T-helper 1 cell treated with Interleukin-12 subunit alpha and Interleukin-12 subunit beta and Interleukin-4 antibody, amounts not matched to agents 30 μg/mL and 1 μg/mL, for 36 hours (primary cell): ENCODE measurements at regions not wholly inside any gene's neighbourhood (a gene's known extent, or its start where the extent isn't known, plus 50 kb on each side); places are given as distances from the start of the nearest gene placed in this dataset.
"Not testable (repeated sequence)": the region's sequence is repeated elsewhere in the genome, so short reads cannot be mapped to it uniquely, and the experiment has no call there.

Experiments used
- H3K27ac Mint-ChIP-seq: one replicate; pipeline ENCODE4 v1.8.0; 2021; ENCODE audit warnings: mild to moderate bottlenecking, mixed read lengths
- H3K27me3 Mint-ChIP-seq: one replicate; pipeline ENCODE4 v1.8.0; 2021; ENCODE audit warnings: low read depth, mixed read lengths
- H3K36me3 Mint-ChIP-seq: one replicate; pipeline ENCODE4 v1.8.0; 2021; ENCODE audit warnings: low read depth, mixed read lengths
- H3K4me1 Mint-ChIP-seq: one replicate; pipeline ENCODE4 v1.8.0; 2021; ENCODE audit warnings: low read depth, mixed read lengths
- H3K4me3 Mint-ChIP-seq: one replicate; pipeline ENCODE4 v1.8.0; 2021; ENCODE audit warnings: mild to moderate bottlenecking, moderate library complexity, mixed read lengths
- H3K9me3 Mint-ChIP-seq: one replicate; pipeline ENCODE4 v1.8.0; 2021; ENCODE audit warnings: mixed read lengths

GRCh38 chr6:134814076-134814695 lies 135.7 kb downstream of the ALDH8A1 start:
- Mint-ChIP-seq H3K36me3 (no peaks in the 10 kb centered on the region), H3K27ac (no peak overlapping the region), H3K27me3 (peaks cover 6% of the 10 kb centered on the region), H3K4me1 (no peaks in the 10 kb centered on the region), H3K4me3 (no peak overlapping the region), H3K9me3 (no peaks in the 10 kb centered on the region)

GRCh38 chr6:134813146-134813545 lies 136.8 kb downstream of the ALDH8A1 start:
- no peaks in the 10 kb centered on the region for H3K36me3 Mint-ChIP-seq
- H3K4me3 Mint-ChIP-seq, result no peak overlapping the region
- peaks cover 6% of the 10 kb centered on the region for H3K27me3 Mint-ChIP-seq
- H3K9me3 Mint-ChIP-seq, result no peaks in the 10 kb centered on the region
- H3K27ac Mint-ChIP-seq, result no peak overlapping the region
- H3K4me1 Mint-ChIP-seq, result no peaks in the 10 kb centered on the region

- no peaks in the 10 kb centered on the region for H3K4me1 Mint-ChIP-seq
- no peaks in the 10 kb centered on the region for H3K36me3 Mint-ChIP-seq
- H3K4me3 Mint-ChIP-seq, result no peak overlapping the region
- H3K27ac Mint-ChIP-seq, result no peak overlapping the region
- H3K9me3 Mint-ChIP-seq, result no peaks in the 10 kb centered on the region
- H3K27me3 Mint-ChIP-seq, result peaks cover 14% of the 10 kb centered on the region
Measured at GRCh38 chr6:134810402-134810801, 139.5 kb downstream of the ALDH8A1 start.

DNA sequence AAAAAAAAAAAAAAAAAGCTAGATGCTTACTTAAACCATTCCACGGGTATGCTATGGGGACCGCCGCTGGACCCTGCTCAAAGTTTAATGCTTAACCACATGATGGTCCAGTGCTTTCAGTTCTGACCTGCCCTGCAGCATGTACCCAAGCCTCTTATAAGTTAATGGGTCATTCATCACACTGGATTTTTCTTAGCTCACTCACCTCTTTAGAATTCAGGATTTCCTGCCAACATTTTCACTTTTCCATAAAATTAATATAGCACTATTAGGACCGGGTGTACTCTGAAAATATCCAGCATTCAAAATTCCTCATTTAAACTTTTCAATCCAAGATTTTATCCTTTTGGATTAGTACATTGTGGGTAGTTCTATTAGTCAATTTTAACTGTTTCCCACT lies 140.8 kb downstream of the ALDH8A1 start:
- no peak overlapping the region for H3K4me3 Mint-ChIP-seq
- H3K27ac Mint-ChIP-seq, result no peak overlapping the region
- H3K36me3 Mint-ChIP-seq, result no peaks in the 10 kb centered on the region
- no peaks in the 10 kb centered on the region for H3K4me1 Mint-ChIP-seq
- H3K27me3 Mint-ChIP-seq, result peaks cover 15% of the 10 kb centered on the region
- no peaks in the 10 kb centered on the region for H3K9me3 Mint-ChIP-seq

DNA sequence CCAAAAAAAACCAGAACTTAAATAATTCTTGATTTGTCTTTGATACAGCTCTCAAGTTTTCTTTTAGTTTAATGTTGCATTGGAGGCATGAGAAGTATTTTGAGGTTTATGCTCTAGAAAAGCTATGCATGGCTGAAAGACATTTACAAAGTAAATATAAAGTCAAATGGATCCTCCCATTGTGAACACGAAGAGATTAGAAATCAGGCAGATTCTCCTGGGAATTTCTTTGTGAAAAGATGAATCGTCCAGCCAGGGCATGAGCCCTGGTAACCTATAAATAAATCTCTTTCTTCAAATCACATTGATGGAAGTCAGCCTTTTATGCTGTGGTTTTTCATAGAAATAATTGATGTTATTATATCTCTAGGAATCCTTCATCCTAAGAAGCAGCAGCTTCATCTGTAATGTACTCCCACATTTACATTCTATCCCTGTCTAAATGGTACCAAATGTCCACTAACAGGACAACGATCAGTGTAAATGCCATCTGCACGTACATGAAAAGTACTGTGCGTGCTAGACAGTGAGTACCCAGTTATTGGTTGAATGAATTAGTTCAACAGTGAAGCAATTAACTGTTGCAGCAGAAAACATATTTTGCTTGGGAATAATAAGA lies 143.6 kb downstream of the ALDH8A1 start:
- H3K4me3 Mint-ChIP-seq, result no peak overlapping the region
- no peaks in the 10 kb centered on the region for H3K4me1 Mint-ChIP-seq
- H3K27ac Mint-ChIP-seq, result no peak overlapping the region
- peaks cover 15% of the 10 kb centered on the region for H3K27me3 Mint-ChIP-seq
- H3K36me3 Mint-ChIP-seq, result no peaks in the 10 kb centered on the region
- no peaks in the 10 kb centered on the region for H3K9me3 Mint-ChIP-seq

DNA sequence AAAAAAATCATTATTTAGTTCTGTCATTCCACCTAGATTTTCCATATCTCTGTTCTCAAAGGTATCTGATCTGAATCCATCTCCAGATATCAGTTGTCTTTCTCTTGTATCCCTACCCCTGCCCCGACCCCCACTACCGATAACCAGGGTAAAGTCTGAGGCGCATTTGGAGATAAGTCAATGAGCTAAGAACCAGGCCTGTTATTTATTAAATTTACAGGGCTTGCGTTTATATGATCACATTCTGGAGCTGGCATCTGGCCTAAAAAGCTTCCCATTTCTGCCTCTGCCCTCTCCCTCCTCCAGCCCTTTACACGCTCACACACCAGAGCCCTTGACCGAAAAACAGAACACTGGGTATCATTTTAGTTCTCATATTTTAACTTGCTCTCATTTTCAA lies 144.7 kb downstream of the ALDH8A1 start:
- no peak overlapping the region for H3K4me3 Mint-ChIP-seq
- no peaks in the 10 kb centered on the region for H3K36me3 Mint-ChIP-seq
- no peak overlapping the region for H3K27ac Mint-ChIP-seq
- H3K27me3 Mint-ChIP-seq, result peaks cover 10% of the 10 kb centered on the region
- H3K4me1 Mint-ChIP-seq, result no peaks in the 10 kb centered on the region
- H3K9me3 Mint-ChIP-seq, result no peaks in the 10 kb centered on the region

DNA sequence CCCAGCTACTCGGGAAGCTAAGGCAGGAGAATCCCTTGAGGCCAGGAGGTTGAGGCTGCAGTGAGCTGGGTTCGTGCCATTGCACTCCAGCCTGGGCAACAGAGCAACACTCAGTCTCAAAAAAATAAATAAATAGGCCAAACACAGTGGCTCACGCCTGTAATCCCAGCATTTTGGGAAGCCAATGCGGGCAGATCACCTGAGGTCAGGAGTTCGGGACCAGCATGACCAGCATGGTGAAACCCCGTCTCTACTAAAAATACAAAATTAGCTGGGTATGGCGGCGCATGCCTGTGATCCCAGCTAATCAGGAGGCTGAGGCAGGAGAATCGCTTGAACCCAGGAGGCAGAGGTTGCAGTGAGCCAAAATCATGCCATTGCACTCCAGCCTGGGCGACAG lies 145.6 kb downstream of the ALDH8A1 start:
- not testable (repeated sequence) for H3K4me1 Mint-ChIP-seq, H3K4me3 Mint-ChIP-seq, H3K27ac Mint-ChIP-seq, H3K9me3 Mint-ChIP-seq, H3K36me3 Mint-ChIP-seq
- peaks cover 13% of the 10 kb centered on the region for H3K27me3 Mint-ChIP-seq

GRCh38 chr6:134802426-134803058 lies 147.4 kb downstream of the ALDH8A1 start:
- no peak overlapping the region for H3K27ac Mint-ChIP-seq
- H3K4me1 Mint-ChIP-seq, result no peaks in the 10 kb centered on the region
- no peaks in the 10 kb centered on the region for H3K9me3 Mint-ChIP-seq
- peaks cover 12% of the 10 kb centered on the region for H3K27me3 Mint-ChIP-seq
- H3K36me3 Mint-ChIP-seq, result no peaks in the 10 kb centered on the region
- no peak overlapping the region for H3K4me3 Mint-ChIP-seq

DNA sequence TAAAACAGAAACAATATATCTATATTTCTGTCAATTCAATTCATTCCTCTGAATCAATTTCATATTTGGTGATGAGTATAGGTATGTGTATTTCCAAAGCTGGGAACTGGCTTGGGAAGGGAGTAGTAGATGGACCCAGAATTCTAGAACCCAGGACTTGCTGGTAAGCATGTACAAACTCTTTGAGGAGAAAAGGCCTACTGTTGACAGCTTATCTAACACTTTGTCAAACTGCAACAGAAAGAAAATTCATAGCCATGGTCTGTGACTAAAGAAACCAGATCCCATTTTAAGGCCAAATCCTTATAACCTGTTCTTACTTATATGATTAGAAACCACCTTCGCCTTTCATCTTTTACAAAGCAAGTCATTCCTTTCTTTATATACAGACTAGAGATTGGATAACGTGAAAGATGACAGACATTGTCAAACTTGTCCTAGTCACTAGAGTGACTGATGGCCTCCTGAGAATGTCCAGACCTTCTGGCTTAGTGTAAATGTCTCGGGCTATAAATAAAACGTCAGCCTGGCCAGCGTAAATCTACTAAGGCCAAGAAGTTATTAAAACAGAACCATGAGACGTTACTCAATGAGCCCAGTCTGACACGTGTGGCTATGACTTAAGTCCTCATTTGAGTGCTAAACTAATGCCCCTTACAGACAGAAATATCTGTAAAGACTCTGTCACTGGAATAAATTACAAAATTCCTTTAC lies 152.3 kb downstream of the ALDH8A1 start:
- Mint-ChIP-seq H3K36me3 (no peaks in the 10 kb centered on the region), H3K4me3 (no peak overlapping the region), H3K27me3 (peaks cover 8% of the 10 kb centered on the region), H3K4me1 (no peaks in the 10 kb centered on the region), H3K9me3 (peaks cover 10% of the 10 kb centered on the region), H3K27ac (no peak overlapping the region)

GRCh38 chr6:134795691-134796090 lies 154.2 kb downstream of the ALDH8A1 start:
- H3K27ac Mint-ChIP-seq, result no peak overlapping the region
- no peaks in the 10 kb centered on the region for H3K4me1 Mint-ChIP-seq
- H3K4me3 Mint-ChIP-seq, result no peak overlapping the region
- peaks cover 26% of the 10 kb centered on the region for H3K9me3 Mint-ChIP-seq
- peaks cover 10% of the 10 kb centered on the region for H3K27me3 Mint-ChIP-seq
- H3K36me3 Mint-ChIP-seq, result no peaks in the 10 kb centered on the region

DNA sequence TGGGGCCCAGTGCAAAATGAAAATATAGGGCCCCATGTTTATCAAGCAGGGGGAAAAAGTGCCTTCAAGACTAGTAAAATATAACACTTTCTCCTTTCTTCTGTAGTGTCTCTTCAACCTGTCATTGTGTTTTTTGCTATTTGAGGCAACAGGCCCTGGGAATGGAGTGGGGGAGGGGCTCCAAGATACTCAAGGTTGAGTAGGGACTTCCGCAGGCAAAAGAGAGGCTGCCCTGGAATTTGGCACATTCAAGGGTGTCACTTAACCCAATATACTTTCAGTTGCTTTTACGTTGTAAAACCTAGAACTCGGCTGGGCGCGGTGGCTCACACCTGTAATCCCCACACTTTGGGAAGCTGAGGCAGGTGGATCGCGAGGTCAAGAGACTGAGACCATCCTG lies 154.9 kb downstream of the ALDH8A1 start:
- Mint-ChIP-seq H3K4me3 (no peak overlapping the region), H3K27me3 (peaks cover 12% of the 10 kb centered on the region), H3K4me1 (no peaks in the 10 kb centered on the region), H3K27ac (no peak overlapping the region), H3K9me3 (peaks cover 33% of the 10 kb centered on the region), H3K36me3 (peaks cover 1% of the 10 kb centered on the region)

- H3K4me1 Mint-ChIP-seq, H3K27me3 Mint-ChIP-seq, H3K36me3 Mint-ChIP-seq, H3K27ac Mint-ChIP-seq, H3K4me3 Mint-ChIP-seq: not testable (repeated sequence)
- peaks cover 33% of the 10 kb centered on the region for H3K9me3 Mint-ChIP-seq
Measured at GRCh38 chr6:134791243-134791843, 158.6 kb downstream of the ALDH8A1 start.

GRCh38 chr6:134787261-134787877 lies 162.5 kb downstream of the ALDH8A1 start:
- no peak overlapping the region for H3K4me3 Mint-ChIP-seq
- no peak overlapping the region for H3K27ac Mint-ChIP-seq
- peaks cover 21% of the 10 kb centered on the region for H3K9me3 Mint-ChIP-seq
- peaks cover 4% of the 10 kb centered on the region for H3K27me3 Mint-ChIP-seq
- peaks cover 1% of the 10 kb centered on the region for H3K36me3 Mint-ChIP-seq
- H3K4me1 Mint-ChIP-seq, result no peaks in the 10 kb centered on the region

DNA sequence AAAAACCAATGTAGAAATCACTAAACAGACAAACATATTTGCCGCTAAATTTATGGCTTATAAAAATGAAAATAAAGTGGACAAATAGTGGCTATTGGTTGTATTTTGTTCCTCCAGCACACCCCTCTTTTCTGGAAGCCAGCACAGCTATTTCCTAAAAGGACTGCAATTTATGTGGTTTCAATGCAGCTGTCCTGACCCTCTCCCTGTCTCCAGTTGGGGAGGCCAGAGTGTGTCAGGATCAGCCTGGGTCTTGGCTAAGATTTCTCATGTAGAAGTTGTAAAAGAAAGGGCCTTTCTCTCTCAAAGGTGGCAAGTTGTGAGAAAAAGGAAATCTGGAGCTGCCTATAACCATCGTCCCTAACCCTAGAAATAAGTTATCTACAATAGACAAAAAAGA lies 165.6 kb downstream of the ALDH8A1 start:
- Mint-ChIP-seq H3K27ac (no peak overlapping the region), H3K4me1 (no peaks in the 10 kb centered on the region), H3K27me3 (no peaks in the 10 kb centered on the region), H3K4me3 (no peak overlapping the region), H3K36me3 (no peaks in the 10 kb centered on the region), H3K9me3 (peaks cover 5% of the 10 kb centered on the region)
